ENCODE measurements at regions not wholly inside any gene's neighbourhood (a gene's known extent, or its start where the extent isn't known, plus 50 kb on each side); places are given as distances from the start of the nearest gene placed in this dataset.
"Not testable (repeated sequence)": the region's sequence is repeated elsewhere in the genome, so short reads cannot be mapped to it uniquely, and the experiment has no call there.

DNA sequence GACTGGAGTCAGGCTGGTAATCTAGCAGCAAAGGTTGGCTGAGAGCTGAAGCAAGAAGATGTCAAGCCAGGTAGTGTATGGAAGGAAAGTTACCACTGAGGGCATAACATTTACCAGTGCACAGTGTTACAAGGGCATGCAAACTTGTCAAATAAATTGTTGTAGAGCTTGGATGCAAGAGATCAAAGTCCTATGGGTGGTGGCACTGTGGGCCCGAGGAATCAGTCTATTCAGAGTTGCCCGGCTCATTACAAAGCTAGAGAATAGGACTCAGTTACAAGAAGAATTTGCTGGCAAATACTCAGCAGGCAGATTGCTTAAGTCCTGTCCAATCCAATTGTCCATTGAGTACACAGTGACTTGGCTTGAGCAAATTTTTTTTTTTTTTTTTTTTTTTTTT is 2043.8 kb downstream of the ARAP2 start:
- no peak for DNase-seq

DNA sequence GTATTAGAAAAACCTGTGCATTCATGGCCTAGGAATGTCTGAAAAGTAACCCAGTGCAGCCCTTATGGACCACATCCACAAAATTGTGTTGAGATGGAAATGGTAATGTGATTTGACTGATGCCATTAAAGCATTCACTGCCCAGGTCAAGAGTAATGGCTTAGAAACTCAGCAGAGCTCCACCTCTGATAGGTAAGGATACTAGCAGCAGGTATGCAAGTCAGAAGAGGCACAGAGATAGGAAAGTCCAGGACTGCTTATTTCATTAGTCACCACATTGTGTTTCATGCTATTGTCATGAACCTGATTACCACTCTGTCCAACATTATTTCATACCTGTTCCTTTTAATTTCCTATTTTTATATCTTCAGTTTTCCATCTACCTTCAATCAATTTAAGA is 2042.2 kb downstream of the ARAP2 start:
- DNase-seq, result no peak

DNA sequence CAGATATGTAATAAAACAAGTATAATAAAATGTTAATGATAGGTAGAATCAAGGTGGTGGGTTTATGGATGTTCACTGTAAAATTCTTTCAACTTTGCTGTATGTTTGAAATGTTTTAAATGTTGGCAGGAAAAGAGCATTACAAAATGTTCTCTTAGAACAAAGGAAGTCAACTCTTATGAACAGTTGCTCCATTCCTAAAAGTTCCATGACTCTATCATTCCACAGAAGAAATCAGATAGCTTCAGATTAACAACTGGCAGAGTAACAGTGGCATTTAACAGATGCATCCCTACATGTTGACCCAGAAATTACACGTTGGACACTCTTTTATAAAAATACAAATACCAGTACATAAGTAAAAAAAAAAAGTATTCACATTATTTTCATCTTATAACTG is 2023.7 kb downstream of the ARAP2 start:
- no peak for DNase-seq

DNA sequence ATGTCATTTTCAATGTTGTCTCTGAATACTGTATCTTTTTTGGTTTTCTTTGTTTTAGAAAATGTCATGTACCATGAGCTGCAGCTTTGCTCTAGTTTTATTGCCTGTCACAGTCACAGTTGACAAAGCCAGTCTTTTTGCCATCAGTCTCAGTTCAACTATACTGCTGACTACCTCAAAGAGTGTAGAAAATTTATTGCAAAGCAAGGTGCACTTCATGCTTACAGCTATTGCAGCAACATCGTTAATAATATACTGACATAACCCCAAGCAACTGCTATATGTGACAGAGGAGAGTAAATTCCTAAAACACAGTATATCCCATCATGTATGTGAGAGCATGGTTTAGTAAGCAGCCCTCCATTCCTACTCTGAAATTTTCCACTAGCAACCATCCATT is 2022.3 kb downstream of the ARAP2 start:
- DNase-seq, result no peak

DNA sequence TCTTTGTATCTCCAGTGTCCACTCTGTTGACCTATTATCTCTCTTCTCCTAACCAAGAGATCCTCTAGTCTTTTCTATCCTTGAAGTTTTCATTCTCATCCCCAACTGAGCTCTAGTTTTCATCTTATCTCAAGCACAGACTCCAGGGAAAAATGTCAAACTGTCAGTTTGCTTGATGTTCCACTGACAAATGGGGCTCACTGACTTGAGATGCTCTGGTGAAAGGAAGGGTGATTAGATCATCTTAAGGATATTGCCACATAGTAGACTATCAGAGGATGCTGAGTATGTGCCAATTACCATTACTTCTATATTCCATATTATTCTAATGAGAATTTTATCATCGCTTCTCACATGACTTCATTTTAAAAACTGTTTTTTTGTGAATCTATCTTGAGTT is 2008.2 kb downstream of the ARAP2 start:
- DNase-seq, result no peak

DNA sequence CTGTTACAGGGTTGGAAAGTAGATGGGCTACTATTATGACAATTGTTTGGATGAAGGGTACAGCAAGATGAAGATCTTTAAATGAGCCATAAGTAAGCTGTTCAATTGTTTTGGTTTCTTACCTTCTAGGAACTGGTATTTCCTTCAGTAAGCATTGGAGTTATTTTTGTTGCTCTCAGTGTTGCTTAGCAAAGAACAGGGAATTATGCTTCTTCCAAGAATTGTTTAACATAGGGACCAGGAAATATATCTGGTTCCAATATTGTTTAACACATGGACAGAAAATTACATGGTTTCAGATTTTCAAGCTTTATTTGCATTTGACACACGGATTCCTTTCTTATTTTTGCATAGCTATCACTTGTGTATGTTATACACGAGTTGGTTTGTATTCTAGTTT is 1999.0 kb downstream of the ARAP2 start:
- no peak for DNase-seq

DNA sequence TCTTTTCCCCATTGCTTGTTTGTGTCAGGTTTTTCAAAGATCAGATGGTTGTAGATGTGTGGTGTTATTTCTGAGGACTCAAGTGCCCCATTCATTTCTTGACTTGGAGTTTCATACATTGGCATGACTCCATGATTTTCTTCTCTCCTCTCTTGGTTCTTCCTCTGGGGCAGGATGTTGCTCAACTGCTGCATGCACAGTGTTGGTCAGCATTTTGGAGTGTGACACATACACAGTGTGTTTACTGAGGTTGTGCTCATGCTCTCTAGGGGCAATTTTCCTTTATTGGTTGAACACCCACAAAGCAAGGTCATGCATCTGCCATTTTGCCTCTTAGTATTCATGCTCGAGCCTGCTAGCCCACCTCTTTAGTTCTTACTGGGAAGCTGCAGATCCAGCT is 1993.8 kb downstream of the ARAP2 start:
- DNase-seq, result no peak

DNA sequence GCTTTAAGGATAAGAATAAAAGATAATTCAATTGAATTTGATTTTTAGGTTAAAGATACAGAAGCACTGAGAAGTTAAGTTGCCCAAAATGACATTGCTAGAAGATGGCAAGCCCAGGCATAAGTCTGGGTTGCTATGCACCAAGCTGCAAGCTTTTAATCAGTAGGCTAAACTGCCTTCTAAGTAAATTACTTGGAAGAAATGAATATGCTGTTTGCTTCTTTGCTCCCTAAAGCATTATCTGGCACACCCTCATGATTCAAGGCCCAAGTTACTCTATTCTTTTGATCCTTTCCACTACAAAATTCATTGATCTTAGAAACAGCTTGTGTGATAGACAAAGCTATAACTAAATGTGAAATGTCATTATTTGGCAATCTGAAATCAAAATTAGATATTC is 1991.1 kb downstream of the ARAP2 start:
- DNase-seq, result no peak

DNA sequence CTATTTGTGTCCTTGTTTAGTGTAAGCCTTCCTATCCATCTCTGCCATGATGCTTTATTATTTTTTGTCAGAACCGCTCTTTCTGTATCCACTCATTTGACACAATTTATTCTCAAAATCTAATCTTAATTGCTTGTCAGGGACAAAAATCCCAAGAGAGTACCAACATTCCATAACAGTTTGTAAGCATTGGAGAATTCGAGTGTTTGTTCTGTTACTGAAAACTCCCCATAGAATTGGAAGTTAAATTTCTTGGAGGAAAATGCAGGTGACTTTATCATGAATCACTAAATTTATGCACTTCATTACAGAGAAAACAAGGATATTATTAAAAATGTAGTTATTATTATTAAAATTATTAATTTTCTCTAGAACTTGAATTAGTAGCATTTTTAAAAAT is 1986.1 kb downstream of the ARAP2 start:
- DNase-seq, result no peak

DNA sequence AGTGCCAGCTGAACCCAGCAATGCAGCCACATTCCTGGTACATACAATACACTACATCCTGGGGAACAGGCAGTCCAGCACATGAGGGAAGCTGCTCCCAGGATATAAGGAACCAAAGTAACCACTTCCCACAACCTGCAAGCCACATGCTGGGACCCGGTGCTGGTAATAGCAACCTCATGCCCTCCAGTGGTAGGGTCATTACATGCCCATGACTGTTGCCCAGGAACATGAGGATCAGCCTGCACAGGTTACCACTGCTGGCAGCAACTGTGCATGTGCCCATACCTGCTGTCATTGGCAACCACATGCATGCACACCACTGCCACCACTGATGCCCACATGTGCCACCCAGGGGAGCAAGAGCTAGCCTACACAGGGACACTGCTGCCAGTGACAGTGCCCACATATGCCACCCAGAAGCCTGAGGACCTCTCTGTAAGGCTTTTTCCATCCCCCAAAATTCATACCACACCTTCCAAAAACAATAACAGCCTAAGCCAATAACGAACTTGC is 1982.5 kb downstream of the ARAP2 start:
- DNase-seq, result no peak

DNA sequence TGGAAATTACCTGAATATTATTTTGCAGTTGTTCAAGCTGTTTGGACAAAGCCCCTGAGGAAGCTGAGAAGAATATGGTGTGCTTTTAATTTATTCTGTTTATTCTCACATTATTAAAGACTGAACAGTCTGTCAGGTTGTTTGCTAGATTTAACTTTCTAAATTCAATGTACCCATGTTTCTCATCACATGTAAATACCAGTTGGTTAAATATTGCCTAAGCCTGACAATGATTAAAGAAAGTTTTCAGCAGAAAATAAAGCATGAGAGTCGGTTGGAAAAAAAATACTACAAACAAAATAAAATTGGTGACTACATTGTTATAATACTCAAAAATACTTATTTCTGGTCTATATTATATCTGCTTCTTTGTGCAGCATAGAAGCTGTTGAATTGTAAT is 1974.7 kb downstream of the ARAP2 start:
- DNase-seq, result no peak

DNA sequence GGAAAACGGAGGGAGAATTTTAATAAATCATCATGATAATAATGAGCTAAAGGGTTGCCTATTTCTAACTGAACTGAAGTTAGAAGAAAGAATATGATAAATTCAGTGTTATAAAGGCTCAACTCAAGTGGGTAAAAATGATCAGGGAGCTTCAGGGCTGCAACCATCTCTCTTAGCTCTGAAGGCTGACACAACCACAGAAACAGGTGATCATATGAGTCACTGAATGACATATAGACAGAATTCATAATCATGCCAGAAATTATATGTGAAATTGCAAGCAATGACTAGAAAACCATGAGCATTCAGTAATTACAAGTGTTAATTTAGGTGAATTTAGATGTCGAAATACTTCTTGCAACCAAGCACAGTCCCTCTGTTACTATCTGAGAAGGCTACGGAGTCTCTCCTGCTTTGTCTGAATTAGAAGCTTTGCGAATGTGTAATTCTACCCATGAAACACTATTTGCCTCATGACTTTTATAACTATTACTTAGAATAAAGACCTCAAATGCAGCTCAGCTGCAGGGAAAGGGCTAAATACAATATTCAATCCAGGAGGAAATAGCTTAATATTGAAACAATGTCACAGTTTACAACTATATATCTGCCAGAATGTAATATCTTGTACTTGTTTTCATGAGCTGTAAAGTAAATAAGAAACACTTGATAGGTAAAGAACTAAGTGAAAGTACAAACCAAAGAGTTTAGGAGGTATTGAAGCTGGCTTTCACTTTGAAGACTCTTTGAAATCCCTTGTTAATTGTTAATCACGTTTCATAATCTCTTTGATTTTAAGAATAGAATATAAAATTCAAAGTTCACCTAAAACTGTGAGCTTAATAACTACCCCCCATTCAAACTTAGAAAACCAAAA is 1972.6 kb downstream of the ARAP2 start:
- DNase-seq, result no peak

DNA sequence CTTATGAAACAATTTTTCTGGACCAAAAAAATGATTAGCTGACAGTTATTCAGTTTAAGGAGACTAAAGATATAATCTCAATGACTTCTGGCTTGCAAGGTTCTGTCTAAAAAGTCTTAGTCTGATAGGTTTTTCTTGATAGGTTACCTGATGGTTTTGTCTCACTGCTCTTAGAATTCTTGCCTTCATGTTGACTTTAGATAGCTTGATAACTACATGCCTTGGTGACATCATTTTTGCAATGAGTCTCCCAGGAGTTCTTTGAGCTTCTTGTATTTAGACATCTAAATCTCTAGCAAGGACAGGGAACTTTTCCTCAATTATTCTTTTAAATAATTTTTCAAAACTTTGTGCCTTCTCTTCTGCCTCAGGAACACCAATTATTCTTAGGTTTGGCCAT is 1965.3 kb downstream of the ARAP2 start:
- DNase-seq, result no peak

DNA sequence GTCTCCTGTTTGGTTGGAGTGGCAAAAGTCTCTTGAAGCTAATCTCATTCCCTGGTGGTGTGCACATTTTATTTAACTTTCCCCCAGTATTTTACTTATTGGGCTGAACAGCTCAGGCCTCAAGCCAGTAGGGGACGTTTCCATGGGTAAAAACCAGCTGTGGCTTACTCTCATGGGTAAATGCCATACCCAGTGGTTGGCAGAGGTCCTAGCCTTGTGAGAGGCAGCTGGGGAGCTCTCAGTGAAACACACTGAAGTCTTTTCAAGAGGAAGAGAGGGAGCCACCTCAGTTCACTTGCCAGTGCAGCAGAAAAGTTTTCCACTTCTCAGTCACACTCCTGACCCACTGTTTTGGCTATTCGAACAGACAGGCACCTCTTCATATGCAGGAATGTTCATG is 1964.2 kb downstream of the ARAP2 start:
- no peak for DNase-seq

DNA sequence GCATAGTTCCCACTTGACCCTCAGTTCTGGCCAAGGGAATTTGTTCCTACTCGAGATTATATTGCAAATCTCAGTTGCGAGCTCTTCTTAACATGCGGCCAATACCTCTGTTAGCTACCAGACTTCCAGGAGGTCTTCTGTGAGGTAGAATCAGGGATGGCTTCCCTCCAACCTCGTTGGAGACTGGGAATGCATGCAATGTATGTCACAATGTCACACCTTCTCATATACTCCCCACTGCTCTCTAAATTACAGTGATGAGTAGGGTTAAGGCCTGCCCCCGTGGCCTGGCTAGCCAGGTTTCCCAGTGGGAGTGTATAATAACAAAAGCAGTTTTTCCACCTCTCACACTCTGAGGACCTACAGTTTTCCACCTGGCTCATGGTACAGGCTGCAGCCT is 1962.5 kb downstream of the ARAP2 start:
- DNase-seq, result no peak

DNA sequence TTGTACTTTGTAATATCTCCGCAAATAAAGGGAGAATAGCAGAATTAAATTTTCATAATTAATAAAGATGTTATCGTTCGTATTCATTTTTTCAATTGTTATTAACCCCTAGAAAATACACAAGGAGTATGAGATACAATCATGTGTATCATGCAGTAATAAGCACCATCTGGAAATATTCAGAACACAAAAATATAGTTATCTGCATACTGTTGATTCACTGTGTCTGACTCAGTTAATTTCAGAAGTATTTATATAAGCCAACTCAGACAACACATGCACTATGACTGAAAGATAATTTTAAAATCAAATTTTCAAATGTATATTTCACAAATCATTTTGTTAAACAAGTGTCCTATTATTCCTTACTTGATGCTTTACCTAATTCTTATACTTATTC is 1954.8 kb downstream of the ARAP2 start:
- DNase-seq, result no peak

DNA sequence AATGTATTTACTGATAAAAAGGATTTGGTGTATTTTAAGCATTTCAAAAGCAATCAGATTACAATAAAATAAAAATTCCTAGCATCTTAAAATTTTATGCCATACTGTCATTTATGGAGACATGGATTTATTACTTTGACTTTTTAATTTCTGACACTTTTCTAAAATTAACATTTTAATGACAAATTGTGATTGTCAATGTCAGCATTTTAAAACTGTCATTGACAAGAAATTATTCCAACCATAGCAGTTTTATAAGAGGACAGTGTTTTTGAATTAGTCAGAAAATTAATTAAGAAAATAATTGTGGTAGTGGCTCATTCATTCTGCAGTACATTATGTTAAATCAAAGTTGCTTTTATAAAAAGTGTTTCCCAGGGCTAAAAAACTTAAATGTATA is 1954.4 kb downstream of the ARAP2 start:
- DNase-seq, result no peak

DNA sequence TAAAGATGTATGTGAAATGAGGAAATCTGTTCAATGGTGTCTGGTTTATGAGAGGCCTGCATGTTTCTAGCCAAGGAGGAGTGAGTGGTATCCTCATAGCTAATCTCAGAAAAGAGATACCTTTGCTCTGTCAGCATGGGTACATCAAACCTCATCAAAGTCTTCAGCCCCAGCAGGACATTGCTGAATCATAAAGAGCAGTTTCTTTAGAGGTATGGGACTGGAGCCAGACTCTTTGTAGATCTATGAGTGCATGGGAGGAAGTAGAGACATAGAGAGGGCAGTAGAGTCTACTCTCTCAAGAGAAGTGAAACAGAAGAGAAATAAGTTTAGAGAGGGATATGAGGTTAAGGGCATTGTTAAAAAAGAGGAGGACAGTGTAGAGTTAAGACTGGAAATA is 1950.9 kb downstream of the ARAP2 start:
- DNase-seq, result no peak

DNA sequence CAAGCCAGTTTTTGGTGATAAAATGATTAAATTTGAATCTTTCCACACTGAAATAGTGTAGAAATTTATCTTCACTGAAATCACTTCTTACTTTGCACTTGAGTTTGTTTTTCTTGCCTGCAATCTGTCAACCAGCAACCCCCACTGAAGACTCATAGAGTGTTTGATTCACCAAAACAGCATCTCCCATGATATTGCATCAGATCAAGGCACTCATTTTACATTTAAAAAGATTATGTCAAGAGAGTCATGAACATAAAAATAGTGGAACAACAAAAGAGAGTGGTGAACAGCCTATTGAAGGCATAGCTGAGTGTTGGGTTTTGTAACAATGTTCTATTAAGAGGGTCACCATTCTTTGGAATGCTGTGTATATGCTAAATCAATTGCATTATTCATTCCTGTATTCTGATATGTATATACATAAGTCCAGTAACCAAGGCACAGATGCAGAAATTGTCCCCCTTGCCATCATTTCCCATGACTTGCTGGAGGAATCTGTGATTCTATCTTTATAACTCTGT is 1934.9 kb downstream of the ARAP2 start:
- no peak for DNase-seq

DNA sequence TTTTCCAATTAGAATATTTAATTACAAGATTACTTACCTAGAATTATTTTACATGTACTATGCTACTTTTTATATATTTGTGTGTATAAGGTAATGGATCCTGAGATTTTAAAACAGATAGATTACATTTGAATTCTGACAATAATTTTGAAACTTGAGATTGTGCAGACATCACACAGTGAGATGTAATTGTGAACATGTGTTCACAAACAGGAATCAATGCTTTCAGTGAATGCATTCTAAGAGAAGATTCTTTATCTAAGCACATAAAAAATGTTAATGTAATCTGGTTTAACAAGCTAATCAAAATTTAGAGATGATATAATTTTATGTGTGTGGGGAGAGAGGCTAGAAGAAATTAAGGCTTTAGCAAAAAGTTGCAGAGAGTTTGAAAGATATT is 1925.5 kb downstream of the ARAP2 start:
- no peak for DNase-seq

DNA sequence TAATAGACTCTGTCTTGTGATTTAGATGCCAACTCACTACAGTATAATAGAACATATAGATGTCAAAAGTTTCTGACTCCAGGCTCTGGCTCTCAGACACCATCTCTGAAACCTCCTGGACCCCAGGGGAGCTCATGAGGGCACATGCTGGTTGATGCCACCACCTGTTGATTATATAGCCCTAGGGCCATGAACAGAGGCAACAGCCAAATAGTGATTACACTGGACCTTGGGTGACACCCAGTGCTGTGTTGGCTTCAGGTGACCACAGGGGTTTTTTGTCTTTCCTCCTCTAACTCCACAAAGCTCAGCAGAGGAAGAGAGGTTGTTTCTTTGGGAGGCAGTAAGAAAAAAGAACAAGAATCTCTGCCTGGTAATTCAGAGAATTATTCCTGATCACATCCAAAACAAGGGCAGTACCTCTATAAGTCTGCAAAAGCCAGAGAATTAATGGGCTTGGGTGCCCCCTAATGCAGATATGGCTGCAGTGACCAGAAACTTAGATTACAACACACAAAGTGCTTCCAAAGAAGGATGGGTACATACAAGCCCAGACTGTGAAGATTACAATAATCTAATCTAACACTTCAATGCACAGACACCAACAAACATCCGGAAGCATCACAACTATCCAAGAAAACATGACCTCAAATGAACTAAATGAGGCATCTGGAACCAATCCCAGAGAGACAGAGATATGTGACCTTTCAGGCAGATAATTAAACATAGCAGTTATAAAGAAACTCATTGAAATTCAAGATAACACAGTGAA is 1920.6 kb downstream of the ARAP2 start:
- DNase-seq, result no peak

DNA sequence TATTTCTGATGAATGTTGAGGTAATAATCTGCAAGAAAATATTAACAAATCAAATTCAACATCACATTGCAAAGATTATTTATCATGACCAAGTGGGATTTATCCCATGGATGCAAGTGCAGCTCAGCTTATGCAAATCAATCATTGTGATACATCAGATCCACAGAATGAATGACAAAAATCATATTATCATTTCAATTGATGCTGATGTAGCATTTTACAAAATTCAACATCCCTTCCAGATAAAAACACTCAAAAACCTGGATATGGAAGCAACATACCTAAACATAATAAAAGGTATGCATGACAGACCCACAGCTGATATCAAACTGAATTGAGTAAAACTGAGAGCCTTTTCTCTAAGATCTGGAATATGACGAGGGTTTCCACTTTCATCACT is 1915.4 kb downstream of the ARAP2 start:
- DNase-seq, result no peak

DNA sequence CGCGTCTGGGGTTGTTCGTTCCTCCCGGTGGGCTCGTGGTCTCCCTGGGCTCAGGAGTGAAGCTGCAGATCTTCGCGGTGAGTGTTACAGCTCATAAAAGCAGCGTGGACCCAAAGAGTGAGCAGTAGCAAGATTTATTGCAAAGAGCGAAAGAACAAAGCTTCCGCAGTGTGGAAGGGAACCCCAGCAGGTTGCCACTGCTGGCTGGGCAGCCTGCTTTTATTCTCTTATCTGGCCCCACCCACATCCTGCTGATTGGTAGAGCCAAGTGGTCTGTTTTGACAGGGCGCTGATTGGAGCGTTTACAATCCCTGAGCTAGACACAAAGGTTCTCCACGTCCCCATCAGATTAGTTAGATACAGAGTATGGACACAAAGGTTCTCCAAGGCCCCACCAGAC is 1909.2 kb downstream of the ARAP2 start:
- not testable (repeated sequence) for DNase-seq

DNA sequence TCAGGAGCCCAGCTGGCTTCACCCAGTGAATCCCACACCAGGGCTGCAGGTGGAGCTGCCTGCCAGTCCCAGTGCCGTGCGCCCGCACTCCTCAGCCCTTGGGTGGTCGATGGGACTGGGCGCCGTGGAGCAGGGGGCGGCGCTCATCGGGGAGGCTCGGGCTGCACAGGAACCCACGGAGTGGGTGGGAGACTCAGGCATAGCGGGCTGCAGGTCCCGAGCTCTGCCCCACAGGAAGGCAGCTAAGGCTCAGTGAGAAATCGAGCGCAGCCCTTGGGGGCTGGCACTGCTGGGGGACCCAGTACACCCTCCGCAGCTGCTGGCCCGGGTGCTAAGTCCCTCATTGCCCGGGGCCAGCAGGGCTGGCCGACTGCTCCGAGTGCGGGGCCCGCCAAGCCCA is 1908.8 kb downstream of the ARAP2 start:
- DNase-seq, result not testable (repeated sequence)
